DOHH2 (cell line): ENCODE measurements at regions not wholly inside any gene's neighbourhood (a gene's known extent, or its start where the extent isn't known, plus 50 kb on each side); places are given as distances from the start of the nearest gene placed in this dataset.

Experiments used
- EZH2phosphoT487 ChIP-seq: fragments of 200-600 bp; sonication (generic); IDR thresholded peaks from 2 replicates; pipeline ENCODE4 v1.6.1; 2017; ENCODE audit warnings: borderline replicate concordance, mild to moderate bottlenecking, antibody characterized with exemption, low read length, moderate library complexity, mixed read lengths
- TF ChIP-seq, protein P1 (sequence below): fragments of 200-600 bp; sonication (generic); IDR thresholded peaks from one replicate; pipeline ENCODE4 v1.5.1; 2014; ENCODE audit warnings: antibody characterized with exemption, mild to moderate bottlenecking, low read depth, low read length; ENCODE audit not compliant: poor library complexity, severe bottlenecking

DNA sequence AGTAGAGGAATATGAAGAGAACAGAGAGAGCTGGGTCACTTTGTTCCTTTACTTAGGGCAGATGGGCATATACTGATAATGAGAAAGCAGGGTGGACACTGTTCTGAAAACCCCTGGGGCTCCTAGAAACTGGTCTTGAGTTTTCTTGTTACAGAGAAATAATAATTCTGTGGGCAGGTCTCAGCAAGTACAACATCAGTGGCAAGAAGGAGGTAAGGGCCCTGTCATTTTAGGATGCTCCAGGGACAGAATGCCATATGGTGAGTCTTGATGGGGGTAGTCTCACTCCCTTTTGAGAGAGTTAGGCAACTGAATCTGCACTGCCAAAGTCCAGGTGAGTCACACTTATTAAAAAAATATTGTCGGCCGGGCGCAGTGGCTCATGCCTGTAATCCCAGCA is 102.3 kb downstream of the KCNJ2 start:
- TF ChIP-seq, protein P1, sequence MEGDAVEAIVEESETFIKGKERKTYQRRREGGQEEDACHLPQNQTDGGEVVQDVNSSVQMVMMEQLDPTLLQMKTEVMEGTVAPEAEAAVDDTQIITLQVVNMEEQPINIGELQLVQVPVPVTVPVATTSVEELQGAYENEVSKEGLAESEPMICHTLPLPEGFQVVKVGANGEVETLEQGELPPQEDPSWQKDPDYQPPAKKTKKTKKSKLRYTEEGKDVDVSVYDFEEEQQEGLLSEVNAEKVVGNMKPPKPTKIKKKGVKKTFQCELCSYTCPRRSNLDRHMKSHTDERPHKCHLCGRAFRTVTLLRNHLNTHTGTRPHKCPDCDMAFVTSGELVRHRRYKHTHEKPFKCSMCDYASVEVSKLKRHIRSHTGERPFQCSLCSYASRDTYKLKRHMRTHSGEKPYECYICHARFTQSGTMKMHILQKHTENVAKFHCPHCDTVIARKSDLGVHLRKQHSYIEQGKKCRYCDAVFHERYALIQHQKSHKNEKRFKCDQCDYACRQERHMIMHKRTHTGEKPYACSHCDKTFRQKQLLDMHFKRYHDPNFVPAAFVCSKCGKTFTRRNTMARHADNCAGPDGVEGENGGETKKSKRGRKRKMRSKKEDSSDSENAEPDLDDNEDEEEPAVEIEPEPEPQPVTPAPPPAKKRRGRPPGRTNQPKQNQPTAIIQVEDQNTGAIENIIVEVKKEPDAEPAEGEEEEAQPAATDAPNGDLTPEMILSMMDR = no peak
- TF ChIP-seq EZH2phosphoT487 = no peak
